ENCODE measurements at regions not wholly inside any gene's neighbourhood (a gene's known extent, or its start where the extent isn't known, plus 50 kb on each side); places are given as distances from the start of the nearest gene placed in this dataset.

DNA sequence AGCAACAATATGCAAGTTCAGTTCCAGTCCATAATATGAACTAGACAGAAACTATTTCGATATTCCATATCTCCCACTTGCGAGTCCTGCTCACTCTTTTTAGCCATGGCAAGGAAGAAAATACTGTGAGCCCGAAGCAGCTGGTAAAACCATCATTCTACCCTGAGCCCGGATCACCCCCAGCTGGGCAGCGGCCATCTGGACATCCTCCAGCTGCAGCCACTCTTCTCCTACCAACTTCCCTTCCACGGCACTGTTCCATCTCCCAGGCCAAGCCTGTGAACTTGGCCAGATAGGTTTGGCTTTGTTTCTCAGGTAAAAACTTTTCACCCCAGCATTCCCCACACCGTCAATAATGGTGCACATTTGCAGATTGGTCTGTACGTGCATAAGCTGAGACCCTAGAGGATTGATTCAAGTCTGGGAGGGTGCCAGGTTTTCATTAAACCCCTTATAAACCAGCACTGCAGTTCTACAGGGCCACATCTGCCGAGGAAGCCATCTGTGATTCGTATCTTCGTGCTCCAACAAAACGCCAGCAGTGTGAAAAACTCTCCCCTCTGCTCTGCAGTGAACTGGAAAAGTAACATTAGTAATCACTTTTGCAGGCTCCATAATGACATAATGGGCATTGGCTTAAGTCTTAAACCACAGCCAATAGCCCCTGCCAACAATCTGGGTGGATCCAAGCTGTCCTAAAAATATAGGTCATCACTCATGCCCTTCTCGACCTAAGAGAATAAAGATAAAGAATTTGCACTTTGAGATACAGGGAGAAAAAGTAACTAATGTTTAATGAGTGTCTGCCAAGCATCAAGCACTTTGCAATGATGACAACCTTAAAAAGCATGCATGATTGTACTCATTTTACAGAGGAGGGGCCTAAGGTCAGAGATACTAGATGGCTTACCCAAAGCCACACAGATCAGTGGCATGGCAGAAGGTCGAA lies 205.1 kb downstream of the PLPP3 start:
- TF ChIP-seq GATA1 (IDR thresholded peaks at IDR 0.05; ENCODE audit: low read depth, low read length) (no peak), POLR2A (IDR thresholded peaks at IDR 0.05; ENCODE audit: low read length) (no peak)
- no peak for DNase-seq

DNA sequence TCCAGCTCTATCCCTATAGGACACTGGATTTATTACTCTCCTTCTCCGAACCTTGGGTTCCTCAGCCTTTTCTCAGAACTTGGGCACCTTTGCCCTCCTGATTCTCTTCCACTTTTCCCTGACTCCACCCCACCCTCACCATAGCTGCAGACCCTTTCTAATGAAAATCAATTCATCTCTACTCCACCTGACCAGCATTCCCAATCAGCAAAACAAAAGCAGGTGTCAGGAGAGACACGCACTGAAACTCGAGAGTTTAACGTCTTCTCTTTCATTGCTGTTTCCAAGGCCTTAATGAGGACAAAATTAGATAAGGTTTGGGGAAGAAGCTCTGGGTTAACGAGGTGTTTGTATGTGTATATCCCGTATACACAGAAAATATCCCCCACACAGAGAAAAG lies 208.8 kb downstream of the PLPP3 start:
- TF ChIP-seq POLR2A (IDR thresholded peaks at IDR 0.05; ENCODE audit: low read length), result no peak
- no peak for TF ChIP-seq GATA1 (IDR thresholded peaks at IDR 0.05; ENCODE audit: low read depth, low read length)
- DNase-seq, result no peak

DNA sequence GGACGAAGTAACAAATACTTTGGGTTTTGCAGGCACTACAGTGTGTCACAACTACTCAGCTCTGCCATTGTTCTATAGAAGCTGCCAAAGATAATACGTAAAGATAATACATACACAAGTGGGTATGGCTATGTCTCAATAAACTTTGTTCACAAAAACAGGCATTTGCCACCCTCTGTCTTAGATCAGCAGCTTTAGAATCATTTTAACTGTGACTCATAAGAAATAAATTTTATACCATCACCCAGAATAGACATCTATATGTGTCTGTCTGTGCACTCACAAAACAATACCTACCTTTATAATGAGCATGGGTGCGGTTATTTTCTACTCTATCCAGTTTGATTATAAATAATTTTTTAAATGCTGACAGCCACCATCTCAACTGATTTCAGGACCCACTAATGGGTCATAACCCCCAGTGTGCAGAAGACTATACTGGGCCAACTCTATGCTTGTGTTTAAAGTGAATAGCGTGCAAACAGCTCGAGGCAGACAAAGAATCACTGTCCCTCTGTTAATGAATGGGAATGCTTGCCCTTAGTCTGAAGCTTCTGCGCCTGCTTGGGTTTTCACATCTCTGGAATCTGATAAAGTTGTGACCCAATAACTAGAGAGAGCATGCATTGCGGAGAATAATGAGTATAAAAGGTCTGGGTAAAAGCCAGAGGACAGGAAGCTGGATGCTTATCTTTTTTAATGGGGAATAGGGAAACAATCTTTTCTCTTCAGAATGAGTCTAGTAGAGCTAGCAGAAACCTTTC lies 216.2 kb downstream of the PLPP3 start:
- no peak for DNase-seq
- TF ChIP-seq GATA1 (IDR thresholded peaks at IDR 0.05; ENCODE audit: low read depth, low read length) (no peak), POLR2A (IDR thresholded peaks at IDR 0.05; ENCODE audit: low read length) (no peak)

DNA sequence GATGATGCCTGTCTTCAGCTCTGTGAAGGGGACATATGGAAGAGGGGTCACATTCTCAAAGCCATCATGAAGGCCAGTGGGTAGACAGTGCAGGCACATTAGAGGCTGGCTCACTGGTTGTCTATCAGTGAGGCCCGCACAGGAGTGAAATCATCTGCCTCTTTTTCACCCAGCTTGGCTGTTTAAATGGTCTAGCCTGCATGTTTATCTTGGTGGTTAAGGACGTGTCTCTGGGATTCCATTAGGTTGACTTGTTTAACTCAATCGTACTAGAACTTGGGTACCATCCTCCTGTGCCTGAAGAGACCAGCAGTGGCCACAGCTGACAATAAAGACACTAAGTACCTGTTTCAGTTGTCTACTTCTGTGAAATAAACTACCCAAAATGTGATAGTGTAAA lies 219.3 kb downstream of the PLPP3 start:
- DNase-seq, result no peak
- TF ChIP-seq GATA1 (IDR thresholded peaks at IDR 0.05; ENCODE audit: low read depth, low read length) (no peak), POLR2A (IDR thresholded peaks at IDR 0.05; ENCODE audit: low read length) (no peak)

DNA sequence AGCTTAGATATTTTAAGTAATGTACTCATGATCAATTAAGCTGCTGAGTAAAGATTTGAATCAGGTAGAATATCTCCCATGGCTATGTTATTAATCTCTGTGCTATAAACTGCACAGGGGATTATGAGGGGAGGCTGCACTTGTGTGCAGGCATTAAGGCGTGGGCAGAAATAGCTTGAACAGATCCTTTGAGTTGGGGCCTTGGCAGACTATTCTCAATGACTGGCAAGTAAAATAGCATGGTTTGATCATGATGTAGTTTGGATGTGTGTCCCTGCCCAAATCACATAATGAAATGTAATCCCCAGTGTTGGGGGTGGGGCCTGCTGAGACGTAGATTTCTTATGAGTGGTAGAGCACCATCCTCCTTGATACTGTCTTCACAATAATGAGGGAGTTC lies 220.3 kb downstream of the PLPP3 start:
- TF ChIP-seq POLR2A (IDR thresholded peaks at IDR 0.05; ENCODE audit: low read length), result no peak
- TF ChIP-seq GATA1 (IDR thresholded peaks at IDR 0.05; ENCODE audit: low read depth, low read length), result no peak

DNA sequence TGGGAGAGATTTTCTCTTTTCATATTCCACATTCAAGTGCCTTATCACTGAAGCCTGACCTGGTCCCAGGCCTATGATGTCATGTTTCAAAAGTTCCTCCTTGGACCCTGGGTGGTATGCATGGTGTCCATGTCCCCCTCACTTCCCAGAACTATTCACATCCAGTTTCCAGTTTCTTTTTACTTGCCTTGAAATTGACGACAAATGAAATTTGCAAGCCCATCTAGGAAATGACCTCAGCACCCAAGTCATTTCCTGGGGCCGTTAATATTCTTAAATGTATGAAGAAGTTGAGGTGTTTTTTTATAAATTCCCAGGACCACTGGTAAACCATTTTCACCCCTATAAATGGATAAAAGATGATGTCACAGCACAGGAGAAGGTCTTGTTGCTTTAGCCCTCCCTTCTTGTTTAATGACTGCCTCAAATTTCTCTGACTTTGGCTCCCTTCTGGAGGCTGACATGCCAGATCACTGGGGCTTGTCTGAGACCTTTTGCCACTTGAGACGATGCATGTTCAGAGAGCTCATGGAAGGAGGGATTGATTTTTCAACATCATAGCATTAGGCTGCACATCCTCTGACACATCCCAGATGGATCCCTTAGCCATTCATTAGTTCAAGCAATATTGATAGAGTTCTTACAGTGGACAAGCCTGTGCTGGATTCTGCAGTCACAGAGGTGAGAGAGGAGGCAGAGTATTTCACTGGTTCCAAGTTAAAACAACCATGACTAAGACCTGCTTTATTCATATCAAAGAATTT lies 221.3 kb downstream of the PLPP3 start:
- DNase-seq, result no peak
- TF ChIP-seq GATA1 (IDR thresholded peaks at IDR 0.05; ENCODE audit: low read depth, low read length) (no peak), POLR2A (IDR thresholded peaks at IDR 0.05; ENCODE audit: low read length) (no peak)

More for the DNA sequence above, 220.3 kb downstream of the PLPP3 start:
- no peak for DNase-seq

DNA sequence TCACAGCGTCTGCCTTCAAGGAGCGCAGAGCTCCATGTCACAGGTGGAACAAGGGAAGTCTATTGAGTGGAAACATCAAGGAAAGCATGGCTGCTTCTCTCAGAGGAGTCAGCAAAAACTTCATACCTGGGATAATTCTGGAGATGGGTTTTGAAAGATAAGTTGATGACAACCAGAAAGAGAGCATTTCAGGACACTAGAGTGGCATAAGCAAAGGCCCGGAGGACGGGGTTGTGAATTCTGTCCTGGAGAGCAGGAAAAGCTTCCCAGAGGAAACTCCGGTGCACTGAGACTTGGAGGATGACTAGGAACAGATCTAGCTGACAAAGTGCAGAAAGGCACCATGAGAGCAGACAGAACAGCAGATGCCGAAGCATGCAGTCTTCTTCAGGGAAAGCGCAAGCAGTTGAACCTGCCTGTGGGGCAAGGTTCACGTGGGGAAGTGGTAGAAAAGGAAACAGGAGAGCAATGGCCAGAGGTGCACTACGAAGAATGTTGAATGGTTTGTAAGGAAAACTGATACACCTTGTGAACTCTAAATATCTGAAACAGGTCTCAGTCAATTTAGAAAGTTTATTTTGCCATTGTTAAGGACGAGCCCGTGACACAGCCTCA lies 222.9 kb downstream of the PLPP3 start:
- TF ChIP-seq GATA1 (IDR thresholded peaks at IDR 0.05; ENCODE audit: low read depth, low read length) (no peak), POLR2A (IDR thresholded peaks at IDR 0.05; ENCODE audit: low read length) (no peak)
- no peak for DNase-seq

DNA sequence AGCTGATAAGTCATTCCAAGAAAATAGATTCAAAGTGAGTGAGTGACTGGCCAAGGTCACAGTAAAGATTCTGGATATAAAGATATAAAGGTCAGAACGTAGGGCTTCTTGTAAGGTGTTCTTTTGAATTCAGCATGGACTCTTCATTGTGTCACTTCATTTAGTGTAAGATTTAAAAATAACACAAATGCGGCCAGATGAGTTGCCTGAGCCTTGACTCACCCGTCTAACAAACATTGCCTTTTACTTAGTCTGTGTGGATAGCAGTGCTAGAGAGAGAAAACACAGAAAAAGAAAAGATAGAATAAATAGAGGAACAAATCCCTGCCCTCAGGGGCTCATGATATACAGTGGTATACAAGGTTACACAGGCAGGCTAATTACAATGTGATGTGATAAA lies 223.4 kb downstream of the PLPP3 start:
- no peak for DNase-seq
- TF ChIP-seq GATA1 (IDR thresholded peaks at IDR 0.05; ENCODE audit: low read depth, low read length), result no peak
- no peak for TF ChIP-seq POLR2A (IDR thresholded peaks at IDR 0.05; ENCODE audit: low read length)

DNA sequence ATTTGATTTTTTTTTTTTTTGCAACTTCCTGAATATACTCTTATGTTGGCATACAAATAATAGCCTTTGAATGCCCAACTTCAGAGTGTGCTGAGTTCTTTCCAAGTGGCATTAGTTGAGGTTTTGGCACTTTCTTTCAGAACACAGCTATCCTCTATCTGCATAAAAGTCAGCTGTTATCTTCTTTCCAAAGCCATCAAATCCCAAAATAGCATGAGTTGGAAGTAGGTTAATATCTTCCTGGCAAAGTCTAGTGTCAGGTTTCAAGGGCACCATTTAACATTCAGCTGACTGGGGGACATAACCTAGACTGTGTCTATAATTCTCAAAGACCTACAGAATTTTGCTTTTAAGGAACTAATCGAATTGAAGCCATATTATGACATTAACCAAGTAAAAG lies 223.9 kb downstream of the PLPP3 start:
- no peak for DNase-seq
- no peak for TF ChIP-seq POLR2A (IDR thresholded peaks at IDR 0.05; ENCODE audit: low read length)

DNA sequence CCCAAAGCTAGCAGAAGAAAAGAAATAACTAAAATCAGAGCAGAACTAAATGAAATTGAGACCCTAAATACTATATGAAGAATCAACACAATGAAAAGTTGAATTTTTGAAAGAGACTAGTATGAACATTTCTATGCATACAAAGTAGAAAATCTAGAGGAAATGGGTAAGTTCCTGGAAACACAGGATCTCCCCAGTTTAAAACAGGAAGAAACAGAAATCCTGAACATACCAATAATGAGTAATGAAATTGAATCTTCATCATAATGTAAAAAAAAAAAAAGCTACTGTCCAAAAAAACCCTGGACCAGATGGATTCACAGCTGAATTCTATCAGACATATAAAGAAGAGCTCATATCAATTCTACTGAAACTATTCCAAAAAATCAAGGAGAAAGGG lies 233.5 kb downstream of the PLPP3 start:
- TF ChIP-seq GATA1 (IDR thresholded peaks at IDR 0.05; ENCODE audit: low read depth, low read length), result no peak
- TF ChIP-seq POLR2A (IDR thresholded peaks at IDR 0.05; ENCODE audit: low read length), result no peak
- DNase-seq, result no peak

DNA sequence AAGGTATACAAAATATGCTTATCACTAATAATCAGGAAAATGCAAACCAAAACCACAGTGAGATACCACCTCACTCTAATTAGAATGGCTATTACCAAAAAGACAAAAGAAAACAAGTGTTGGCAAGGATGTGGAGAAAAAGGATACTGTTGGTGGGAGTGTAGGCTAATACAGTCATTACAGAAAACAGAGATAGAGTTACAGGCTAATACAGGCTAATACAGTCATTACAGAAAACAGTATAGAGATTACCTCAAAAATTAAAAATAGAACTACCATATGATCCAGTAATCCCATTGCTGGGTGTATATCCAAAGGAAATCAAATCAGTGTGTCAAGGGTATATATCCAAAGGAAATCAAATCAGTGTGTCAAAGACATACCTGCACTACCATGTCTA lies 238.4 kb downstream of the PLPP3 start:
- DNase-seq, result no peak
- TF ChIP-seq POLR2A (IDR thresholded peaks at IDR 0.05; ENCODE audit: low read length) (no peak), GATA1 (IDR thresholded peaks at IDR 0.05; ENCODE audit: low read depth, low read length) (no peak)

DNA sequence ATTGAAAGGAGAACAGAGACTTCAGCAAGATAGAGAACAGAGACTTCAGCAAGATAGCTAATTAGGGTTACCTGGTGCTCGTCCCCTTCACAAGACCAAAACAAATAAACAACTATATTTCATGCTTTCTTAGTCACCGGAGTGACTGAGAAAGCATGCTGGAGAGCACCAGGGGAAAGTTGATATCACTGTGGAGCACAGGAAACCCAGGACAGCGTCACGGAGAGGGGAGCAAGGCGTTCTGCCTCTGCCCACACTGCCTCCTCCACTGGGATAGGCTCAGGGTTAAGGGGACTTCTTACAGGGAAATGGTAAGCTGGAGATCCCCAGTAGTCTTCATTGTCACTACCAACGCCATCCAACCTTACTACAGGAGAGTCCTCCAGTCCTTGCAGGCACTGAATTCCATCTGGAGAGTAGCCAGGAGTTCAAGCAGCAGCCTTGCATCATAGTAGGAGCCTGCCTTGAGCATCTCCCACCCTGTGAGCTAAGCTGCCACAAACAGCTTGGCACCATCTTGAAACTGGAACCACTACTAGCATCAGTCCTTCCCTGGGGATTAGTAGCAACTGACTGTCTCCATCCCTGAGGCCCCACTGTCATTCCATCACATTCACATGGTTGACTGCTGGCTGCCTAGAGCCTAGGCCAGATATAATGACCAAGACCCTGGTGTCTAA lies 239.4 kb downstream of the PLPP3 start:
- no peak for DNase-seq
- TF ChIP-seq POLR2A (IDR thresholded peaks at IDR 0.05; ENCODE audit: low read length) (no peak), GATA1 (IDR thresholded peaks at IDR 0.05; ENCODE audit: low read depth, low read length) (no peak)

DNA sequence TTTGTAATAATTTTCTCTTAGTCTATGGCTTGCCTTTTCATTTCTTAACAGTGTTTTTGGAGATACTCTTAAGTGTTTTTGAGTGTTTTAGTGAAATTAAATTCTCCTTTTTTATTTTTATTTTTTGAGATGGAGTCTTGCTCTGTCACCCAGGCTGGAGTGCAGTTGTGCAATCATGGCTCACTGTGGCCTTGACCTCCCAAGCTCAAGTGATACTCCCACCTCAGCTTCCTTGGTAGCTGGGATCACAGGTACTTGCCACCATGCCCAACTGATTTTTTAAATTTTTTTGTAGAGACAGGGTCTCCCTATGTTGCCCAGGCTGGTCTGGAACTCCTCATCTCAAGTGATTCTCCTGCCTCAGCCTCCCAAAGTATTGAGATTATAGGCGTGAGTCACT lies 240.3 kb downstream of the PLPP3 start:
- TF ChIP-seq GATA1 (IDR thresholded peaks at IDR 0.05; ENCODE audit: low read depth, low read length), result no peak
- no peak for TF ChIP-seq POLR2A (IDR thresholded peaks at IDR 0.05; ENCODE audit: low read length)
- no peak for DNase-seq

Data from erythroblast (primary cell).